Activated naive CD8-positive, alpha-beta T cell (primary cell): ENCODE measurements at regions not wholly inside any gene's neighbourhood (a gene's known extent, or its start where the extent isn't known, plus 50 kb on each side); places are given as distances from the start of the nearest gene placed in this dataset.
"Not testable (repeated sequence)": the region's sequence is repeated elsewhere in the genome, so short reads cannot be mapped to it uniquely, and the experiment has no call there.

ENCODE experiments used
- H3K27ac Mint-ChIP-seq: one replicate; pipeline ENCODE4 v1.8.0; 2021; ENCODE audit warnings: mixed read lengths
- H3K27me3 Mint-ChIP-seq: one replicate; pipeline ENCODE4 v1.8.0; 2021; ENCODE audit warnings: mixed read lengths
- H3K36me3 Mint-ChIP-seq: one replicate; pipeline ENCODE4 v1.8.0; 2021; ENCODE audit warnings: mixed read lengths
- H3K4me1 Mint-ChIP-seq: one replicate; pipeline ENCODE4 v1.8.0; 2021; ENCODE audit warnings: low read depth, mixed read lengths
- H3K4me3 Mint-ChIP-seq: one replicate; pipeline ENCODE4 v1.8.0; 2021; ENCODE audit warnings: mild to moderate bottlenecking, mixed read lengths
- H3K9me3 Mint-ChIP-seq: one replicate; pipeline ENCODE4 v1.8.0; 2021; ENCODE audit warnings: low read depth, mixed read lengths

DNA sequence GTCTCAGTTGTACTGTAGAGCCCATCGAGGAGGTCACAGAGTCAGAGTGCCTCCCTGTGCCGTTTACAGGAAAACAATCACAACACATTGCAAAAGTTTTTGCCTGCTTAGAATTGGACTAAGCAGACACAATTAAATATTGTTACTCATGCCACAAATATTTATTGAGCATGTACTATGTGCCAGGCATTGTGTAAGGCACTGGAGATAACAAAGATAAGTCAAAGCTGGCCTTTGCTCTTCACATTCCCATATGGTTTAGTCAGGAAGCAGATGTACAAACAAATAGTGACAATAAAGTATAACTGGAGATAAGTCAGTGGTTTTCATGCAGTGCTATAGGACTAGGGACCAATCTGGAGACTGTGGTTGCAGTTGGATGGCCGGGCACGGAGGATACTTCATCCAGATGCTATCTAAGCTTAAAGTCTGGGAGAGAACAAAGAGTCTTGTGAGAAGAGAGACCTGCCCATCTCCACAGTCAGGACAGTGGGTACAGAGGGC, 550.7 kb downstream of the INSC start:
- no peak overlapping the region for H3K4me3 Mint-ChIP-seq
- no peaks in the 10 kb centered on the region for H3K36me3 Mint-ChIP-seq
- peaks cover 10% of the 10 kb centered on the region for H3K27me3 Mint-ChIP-seq
- no peaks in the 10 kb centered on the region for H3K9me3 Mint-ChIP-seq
- no peaks in the 10 kb centered on the region for H3K4me1 Mint-ChIP-seq
- H3K27ac Mint-ChIP-seq, result no peak overlapping the region

DNA sequence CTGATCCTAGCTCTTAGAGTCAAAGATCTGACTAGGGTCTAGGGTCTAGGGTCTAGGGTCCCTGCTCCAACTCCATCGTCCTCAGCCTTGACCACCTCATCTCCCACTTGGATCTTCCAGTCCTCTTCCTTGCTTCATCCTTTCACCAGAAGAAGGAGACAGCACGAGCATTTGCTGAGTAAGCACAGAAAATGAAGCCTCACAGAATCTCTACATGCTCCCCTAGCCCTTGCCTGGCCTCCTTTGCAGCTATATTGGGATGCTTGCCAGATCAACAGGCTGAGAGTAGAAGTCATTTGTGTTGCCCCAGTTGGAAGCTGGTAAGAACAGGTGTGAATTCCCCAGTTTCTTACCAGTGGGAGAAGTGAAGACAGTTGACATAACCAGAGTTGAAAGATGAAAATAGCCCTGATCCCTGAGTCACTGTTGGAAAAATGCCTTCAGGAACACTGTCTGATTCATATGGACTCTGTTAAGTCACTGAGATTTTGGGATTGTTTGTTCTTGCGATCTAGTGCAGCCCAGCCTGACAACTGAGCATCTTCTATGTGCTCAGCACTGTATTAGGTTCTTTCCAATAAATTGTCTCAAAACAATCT, 552.5 kb downstream of the INSC start:
- no peaks in the 10 kb centered on the region for H3K4me1 Mint-ChIP-seq
- no peaks in the 10 kb centered on the region for H3K9me3 Mint-ChIP-seq
- H3K36me3 Mint-ChIP-seq, result no peaks in the 10 kb centered on the region
- peaks cover 11% of the 10 kb centered on the region for H3K27me3 Mint-ChIP-seq
- H3K27ac Mint-ChIP-seq, result no peak overlapping the region
- no peak overlapping the region for H3K4me3 Mint-ChIP-seq

DNA sequence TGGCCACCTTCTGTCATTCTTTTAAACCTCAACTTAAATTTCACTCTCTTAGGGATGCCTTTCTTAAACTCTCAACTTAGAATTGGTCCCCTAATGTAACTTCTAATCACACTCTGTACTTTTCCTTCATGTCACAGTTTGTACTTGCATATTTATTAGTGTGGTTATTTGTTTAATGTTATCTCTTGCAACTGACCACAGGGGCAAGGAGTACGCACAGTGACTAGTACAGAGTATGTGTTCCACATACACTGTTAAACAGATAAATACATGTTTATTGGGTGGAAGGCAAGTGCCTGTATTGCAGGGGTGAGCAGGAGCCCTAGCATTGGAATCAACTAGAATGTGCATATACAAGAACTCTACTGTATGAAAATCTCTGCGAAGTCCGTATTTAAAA, 554.0 kb downstream of the INSC start:
- H3K9me3 Mint-ChIP-seq, result no peaks in the 10 kb centered on the region
- H3K4me1 Mint-ChIP-seq, result no peaks in the 10 kb centered on the region
- H3K36me3 Mint-ChIP-seq, result no peaks in the 10 kb centered on the region
- no peak overlapping the region for H3K27ac Mint-ChIP-seq
- peaks cover 12% of the 10 kb centered on the region for H3K27me3 Mint-ChIP-seq
- no peak overlapping the region for H3K4me3 Mint-ChIP-seq

DNA sequence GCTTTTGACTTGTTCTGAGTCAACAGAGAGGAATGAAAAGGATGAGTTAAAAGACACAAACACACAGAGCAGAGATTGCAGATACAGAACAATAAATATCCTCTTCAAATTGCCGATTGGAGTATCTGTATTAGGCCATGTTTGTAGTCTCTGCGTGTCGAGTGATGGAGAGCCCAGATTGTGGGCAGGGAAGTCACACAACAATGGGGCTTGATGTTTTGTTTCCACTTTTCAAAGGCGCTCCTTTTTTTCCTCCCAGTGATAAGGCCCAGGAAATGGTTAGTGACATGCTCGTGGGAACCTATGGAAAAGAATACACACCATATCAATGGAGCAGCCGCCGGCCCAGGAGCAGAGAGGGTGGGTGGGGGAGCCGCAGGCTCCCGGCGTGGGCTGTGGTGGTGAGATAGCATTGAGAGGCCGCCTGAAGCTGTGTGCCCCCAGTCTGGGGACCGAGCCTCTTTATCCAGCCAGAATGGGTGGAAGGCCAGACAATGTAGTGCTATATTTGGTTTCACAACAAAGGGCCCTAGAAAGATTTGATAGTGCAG, 555.9 kb downstream of the INSC start:
- no peaks in the 10 kb centered on the region for H3K36me3 Mint-ChIP-seq
- H3K27me3 Mint-ChIP-seq, result peaks cover 7% of the 10 kb centered on the region
- no peaks in the 10 kb centered on the region for H3K4me1 Mint-ChIP-seq
- no peak overlapping the region for H3K4me3 Mint-ChIP-seq
- H3K27ac Mint-ChIP-seq, result no peak overlapping the region
- peaks cover 7% of the 10 kb centered on the region for H3K9me3 Mint-ChIP-seq

DNA sequence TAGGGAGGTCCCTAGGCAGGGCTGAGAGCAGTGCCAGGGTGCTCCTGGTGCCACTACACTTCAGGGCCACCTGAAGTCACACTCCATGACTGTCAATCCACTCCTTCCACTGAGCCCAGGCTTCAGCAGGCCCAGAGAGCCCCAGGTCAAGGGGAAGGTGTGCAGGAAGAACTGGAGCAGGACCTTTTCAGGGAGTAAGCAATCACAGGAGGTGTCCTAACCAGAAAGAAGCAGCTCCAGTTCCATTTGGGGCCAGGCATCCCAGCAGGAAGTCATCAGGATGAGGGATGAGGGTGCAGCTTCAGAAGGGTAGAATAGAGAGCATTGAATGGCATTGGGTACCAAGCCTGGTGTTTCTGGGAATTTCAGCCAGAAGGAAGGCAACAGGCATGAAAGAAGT, 556.5 kb downstream of the INSC start:
- Mint-ChIP-seq H3K9me3 (peaks cover 7% of the 10 kb centered on the region), H3K27me3 (peaks cover 7% of the 10 kb centered on the region), H3K4me3 (no peak overlapping the region), H3K27ac (no peak overlapping the region), H3K36me3 (no peaks in the 10 kb centered on the region), H3K4me1 (no peaks in the 10 kb centered on the region)

DNA sequence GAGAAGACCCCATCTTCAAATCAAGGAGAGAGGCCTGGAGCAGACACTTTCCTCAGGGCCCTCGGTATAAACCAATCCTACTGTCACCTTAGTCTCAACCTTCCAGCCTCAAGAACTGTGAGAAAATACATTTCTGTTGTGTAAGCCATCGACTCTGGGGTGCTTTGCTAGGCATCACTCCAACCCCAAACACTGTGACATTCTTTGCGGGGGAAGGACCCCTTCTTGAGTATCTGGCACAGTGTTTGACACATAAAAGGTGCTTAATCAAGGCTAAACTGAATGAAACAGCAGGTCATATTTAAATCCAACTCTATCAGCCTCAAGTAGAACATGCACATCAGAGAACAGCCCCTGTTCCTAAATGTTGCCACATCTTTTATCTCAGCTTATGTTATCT, 558.1 kb downstream of the INSC start:
- Mint-ChIP-seq H3K4me1 (no peaks in the 10 kb centered on the region), H3K4me3 (no peak overlapping the region), H3K36me3 (no peaks in the 10 kb centered on the region), H3K27ac (no peak overlapping the region), H3K27me3 (peaks cover 7% of the 10 kb centered on the region), H3K9me3 (peaks cover 21% of the 10 kb centered on the region)

DNA sequence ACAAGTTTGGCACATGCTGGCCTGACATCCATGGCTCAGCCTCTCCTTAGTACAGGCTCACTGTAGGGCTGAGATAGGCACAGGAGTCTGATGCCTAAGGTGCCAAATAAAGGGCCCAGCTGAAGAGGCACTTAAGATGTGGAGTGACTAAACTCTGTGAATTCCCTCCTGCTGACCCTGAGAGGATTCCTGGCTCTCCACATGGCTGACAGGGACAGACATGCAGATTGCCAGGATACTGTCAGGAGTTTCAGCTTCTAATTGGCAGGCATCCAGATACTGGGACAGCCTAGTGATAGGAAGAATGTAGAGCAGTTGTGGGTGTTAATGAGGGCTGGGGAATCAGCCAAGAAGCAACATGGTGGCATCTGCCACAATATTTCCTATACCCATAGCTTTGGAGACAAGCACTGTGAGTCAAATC, 558.7 kb downstream of the INSC start:
- peaks cover 7% of the 10 kb centered on the region for H3K27me3 Mint-ChIP-seq
- no peak overlapping the region for H3K4me3 Mint-ChIP-seq
- no peaks in the 10 kb centered on the region for H3K4me1 Mint-ChIP-seq
- peaks cover 21% of the 10 kb centered on the region for H3K9me3 Mint-ChIP-seq
- H3K36me3 Mint-ChIP-seq, result no peaks in the 10 kb centered on the region
- no peak overlapping the region for H3K27ac Mint-ChIP-seq

DNA sequence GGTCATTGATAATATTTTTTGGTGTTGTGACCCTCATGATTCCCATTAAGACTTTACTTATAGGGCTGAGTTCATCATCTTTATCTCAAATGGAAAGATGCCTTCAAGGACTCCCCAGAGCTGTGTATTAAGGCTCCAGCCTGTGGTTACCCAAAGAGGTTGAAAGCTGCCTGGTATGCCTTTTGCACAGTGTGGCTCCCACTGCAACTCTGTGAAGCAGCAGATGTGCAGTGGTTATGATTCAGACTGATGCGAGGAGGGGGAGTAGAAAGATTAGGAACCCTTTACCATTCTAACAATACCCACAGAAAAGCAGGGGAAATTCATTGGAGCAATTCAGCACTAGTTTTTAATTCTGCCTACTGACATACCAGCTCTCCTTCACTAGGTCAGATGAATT, 560.0 kb downstream of the INSC start:
- Mint-ChIP-seq H3K4me3 (no peak overlapping the region), H3K27me3 (peaks cover 7% of the 10 kb centered on the region), H3K4me1 (no peaks in the 10 kb centered on the region), H3K27ac (no peak overlapping the region), H3K9me3 (peaks cover 27% of the 10 kb centered on the region), H3K36me3 (no peaks in the 10 kb centered on the region)

DNA sequence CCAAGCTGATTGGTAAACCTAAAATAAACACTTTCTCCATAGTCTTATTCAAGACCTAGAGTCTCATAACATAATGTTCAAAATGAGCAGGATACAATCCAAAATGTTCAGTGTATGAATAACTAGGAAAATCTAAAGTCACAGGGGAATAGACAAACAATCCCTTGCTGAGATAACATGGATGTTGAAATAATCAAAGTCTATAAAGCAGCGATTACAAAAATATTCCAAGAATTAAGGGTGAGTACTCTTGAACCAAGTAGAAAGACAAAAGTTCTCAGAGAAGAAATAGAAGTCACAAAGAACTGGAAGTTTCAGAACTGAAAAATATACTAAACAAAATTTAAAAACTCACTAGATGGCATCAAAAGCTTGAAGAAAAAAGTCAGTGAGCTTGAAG, 561.0 kb downstream of the INSC start:
- Mint-ChIP-seq H3K27me3 (peaks cover 6% of the 10 kb centered on the region), H3K4me1 (no peaks in the 10 kb centered on the region), H3K4me3 (no peak overlapping the region)

DNA sequence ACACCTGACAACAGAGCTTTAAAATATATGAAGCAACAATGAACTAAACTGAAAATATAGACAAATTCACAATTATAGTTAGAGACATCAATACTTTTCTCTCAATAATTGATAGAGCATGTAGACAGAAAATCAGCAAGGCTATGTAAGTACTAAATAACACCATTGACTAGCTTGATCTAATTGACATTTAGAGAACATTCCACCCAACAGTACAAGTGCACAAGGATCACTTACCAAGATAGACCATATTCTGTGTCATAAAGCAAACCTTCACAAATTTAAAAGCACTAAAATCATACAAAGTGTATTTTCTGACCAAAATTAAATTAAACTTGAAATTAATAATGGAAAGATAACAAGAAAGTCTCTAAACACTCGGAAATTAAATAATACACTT, 562.5 kb downstream of the INSC start:
- no peak overlapping the region for H3K4me3 Mint-ChIP-seq
- no peak overlapping the region for H3K27ac Mint-ChIP-seq
- H3K4me1 Mint-ChIP-seq, result no peaks in the 10 kb centered on the region
- H3K9me3 Mint-ChIP-seq, result peaks cover 27% of the 10 kb centered on the region
- H3K36me3 Mint-ChIP-seq, result no peaks in the 10 kb centered on the region
- H3K27me3 Mint-ChIP-seq, result peaks cover 3% of the 10 kb centered on the region

More for the DNA sequence above, 561.0 kb downstream of the INSC start:
- Mint-ChIP-seq H3K27ac (no peak overlapping the region), H3K36me3 (no peaks in the 10 kb centered on the region), H3K9me3 (peaks cover 27% of the 10 kb centered on the region)

DNA sequence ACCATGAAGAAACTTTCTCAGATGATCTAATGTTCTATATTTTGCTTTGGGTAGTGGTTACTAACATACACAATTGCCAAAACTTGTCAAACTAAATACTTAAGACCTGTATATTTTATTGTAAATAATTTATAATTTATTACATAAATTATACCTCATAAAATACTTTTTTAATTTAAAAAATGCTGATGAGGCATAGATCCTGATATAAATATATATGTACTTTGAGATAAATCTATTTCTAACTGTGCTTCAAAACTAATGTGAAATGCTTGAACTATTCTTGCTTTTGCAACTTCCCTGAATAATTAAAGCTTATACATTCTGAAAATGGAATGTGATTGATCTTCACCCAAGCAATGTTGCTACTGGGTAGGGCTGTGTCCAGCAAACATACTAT, 568.8 kb downstream of the INSC start:
- H3K36me3 Mint-ChIP-seq, result no peaks in the 10 kb centered on the region
- H3K9me3 Mint-ChIP-seq, result peaks cover 5% of the 10 kb centered on the region
- no peaks in the 10 kb centered on the region for H3K4me1 Mint-ChIP-seq
- H3K27me3 Mint-ChIP-seq, result no peaks in the 10 kb centered on the region
- no peak overlapping the region for H3K27ac Mint-ChIP-seq
- no peak overlapping the region for H3K4me3 Mint-ChIP-seq

DNA sequence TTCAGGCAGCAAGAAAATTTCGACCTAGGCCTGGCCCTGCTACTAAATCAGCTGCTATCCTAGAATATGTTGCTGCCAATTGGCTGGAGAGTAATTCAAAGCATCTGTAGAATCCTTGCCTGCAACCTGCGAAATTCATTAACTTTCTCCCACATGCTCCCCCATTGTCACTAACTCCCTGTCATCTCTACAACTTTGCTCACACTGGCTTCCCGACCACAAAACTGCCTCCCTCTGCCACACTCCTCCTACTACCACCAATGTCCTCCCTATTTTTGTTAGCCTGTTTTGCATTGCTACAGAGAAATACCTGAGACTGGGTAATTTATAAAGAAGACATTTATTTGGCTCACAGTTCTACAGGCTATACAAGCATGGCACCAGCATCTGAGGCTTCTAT, 570.6 kb downstream of the INSC start:
- Mint-ChIP-seq H3K27me3 (no peaks in the 10 kb centered on the region), H3K4me1 (no peaks in the 10 kb centered on the region), H3K36me3 (no peaks in the 10 kb centered on the region), H3K4me3 (no peak overlapping the region), H3K9me3 (no peaks in the 10 kb centered on the region), H3K27ac (no peak overlapping the region)

DNA sequence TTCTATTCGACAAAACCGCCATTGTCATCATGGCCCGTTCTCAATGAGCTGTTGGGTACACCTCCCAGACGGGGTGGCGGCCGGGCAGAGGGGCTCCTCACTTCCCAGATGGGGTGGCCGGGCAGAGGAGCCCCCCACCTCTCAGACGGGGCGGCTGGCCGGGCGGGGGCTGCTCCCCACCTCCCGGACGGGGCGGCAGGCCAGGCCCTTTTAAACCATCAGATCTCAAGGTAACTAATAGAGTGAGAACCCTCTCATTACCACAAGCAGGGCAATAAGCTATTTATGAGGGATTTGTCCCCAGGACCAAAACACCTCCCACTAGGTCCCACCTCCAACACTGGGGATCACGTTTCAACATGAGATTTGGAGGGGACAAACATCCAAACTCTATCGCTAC, 571.5 kb downstream of the INSC start:
- H3K4me1 Mint-ChIP-seq, H3K4me3 Mint-ChIP-seq, H3K36me3 Mint-ChIP-seq, H3K27ac Mint-ChIP-seq, H3K9me3 Mint-ChIP-seq, H3K27me3 Mint-ChIP-seq: not testable (repeated sequence)

DNA sequence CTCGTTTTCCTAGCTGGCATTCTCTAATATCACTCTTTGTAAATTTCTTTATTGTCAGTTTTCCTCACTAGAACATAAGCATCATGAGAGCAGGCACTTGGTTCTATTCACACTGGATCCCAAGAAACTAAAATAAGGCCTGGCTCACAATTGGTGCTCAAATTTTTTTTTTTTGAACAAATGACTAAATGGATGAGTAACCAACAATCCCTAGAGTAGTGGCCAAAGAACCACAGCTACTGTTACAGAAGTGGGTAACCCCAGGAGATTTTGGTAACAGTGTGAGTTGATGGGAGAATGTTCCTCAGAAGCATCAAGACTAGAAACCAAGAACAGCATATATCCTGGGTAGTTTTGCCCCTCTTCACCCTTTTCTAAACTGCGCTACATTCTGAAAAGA, 572.6 kb downstream of the INSC start:
- Mint-ChIP-seq H3K4me3 (no peak overlapping the region), H3K27ac (no peak overlapping the region), H3K9me3 (no peaks in the 10 kb centered on the region), H3K27me3 (no peaks in the 10 kb centered on the region), H3K36me3 (no peaks in the 10 kb centered on the region), H3K4me1 (no peaks in the 10 kb centered on the region)

DNA sequence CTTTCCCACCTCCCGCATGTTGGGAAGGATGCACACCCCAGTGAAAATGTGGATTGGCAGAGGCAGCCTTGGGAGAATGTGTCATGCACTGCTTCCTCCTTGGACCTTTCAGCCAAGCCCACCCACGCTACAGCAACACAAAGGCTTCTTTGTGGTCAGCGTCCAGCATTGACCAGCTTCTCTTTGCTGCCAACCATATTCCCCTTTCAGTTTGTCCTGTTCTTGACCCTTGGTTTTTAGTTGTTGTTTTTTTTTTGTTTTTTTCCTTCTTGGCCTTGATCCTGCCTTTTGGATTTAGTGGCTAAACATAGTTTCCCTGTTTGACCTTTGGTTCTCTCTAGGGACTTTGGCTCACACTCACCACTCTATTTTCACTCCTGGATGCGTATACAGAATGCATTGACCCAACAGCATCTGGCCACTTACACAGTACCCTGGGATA, 573.6 kb downstream of the INSC start:
- H3K9me3 Mint-ChIP-seq, result no peaks in the 10 kb centered on the region
- no peaks in the 10 kb centered on the region for H3K27me3 Mint-ChIP-seq
- H3K36me3 Mint-ChIP-seq, result no peaks in the 10 kb centered on the region
- H3K27ac Mint-ChIP-seq, result no peak overlapping the region
- H3K4me3 Mint-ChIP-seq, result no peak overlapping the region
- H3K4me1 Mint-ChIP-seq, result no peaks in the 10 kb centered on the region

DNA sequence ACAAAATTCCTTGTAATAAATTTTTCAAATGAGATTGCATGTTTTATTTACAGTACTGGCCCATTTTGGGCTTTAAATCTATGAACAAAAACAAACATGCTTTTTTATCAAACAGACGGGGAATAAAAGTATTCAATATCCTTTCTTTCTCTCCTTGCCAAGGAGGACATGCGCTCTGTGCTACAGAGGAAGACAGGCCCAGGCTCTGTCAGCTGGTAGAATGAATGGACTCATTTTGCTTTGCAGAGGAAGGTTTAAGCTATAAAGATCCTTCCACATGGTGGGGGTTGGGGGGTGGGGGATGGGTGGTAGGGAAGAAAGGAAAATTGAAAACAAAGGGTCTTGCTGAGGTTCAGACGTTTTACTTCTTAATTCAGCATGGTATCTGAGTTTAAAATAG, 575.6 kb downstream of the INSC start:
- Mint-ChIP-seq H3K4me3 (no peak overlapping the region), H3K36me3 (no peaks in the 10 kb centered on the region), H3K9me3 (no peaks in the 10 kb centered on the region), H3K27me3 (no peaks in the 10 kb centered on the region), H3K4me1 (no peaks in the 10 kb centered on the region), H3K27ac (no peak overlapping the region)
